ENCODE measurements at regions not wholly inside any gene's neighbourhood (a gene's known extent, or its start where the extent isn't known, plus 50 kb on each side); places are given as distances from the start of the nearest gene placed in this dataset.
"Not testable (repeated sequence)": the region's sequence is repeated elsewhere in the genome, so short reads cannot be mapped to it uniquely, and the experiment has no call there.

- DNase-seq, result no peak
These were observed 149.7 kb upstream of the TNFAIP3 start for GRCh38 chr6:137717074-137718073.

- not testable (repeated sequence) for DNase-seq
These were observed 148.2 kb upstream of the TNFAIP3 start for GRCh38 chr6:137718903-137719302.

DNA sequence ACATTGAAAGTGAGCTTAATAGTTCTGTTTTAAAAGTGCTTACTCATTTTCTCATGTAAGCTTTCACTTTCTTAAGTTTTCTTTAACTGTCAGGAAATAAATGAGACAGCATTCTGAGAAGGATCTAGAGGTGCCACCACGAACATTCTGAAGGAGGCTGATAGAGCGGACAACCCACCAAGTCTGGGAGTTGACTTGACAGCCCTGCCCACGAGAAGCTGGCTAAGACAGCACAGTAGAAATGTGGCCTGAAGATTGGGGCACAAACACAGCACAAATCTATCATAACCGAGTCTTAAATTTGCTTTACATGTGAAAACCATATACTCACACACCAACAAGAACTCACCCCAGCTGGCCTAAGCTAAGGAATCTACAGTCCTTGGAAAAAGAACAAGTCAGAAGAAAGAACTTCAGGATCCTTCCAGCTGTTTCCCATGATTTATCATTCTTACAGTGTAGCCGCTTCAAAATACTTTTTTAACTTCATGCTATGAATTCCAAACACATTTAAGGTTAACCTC lies 144.2 kb upstream of the TNFAIP3 start:
- DNase-seq, result no peak

DNA sequence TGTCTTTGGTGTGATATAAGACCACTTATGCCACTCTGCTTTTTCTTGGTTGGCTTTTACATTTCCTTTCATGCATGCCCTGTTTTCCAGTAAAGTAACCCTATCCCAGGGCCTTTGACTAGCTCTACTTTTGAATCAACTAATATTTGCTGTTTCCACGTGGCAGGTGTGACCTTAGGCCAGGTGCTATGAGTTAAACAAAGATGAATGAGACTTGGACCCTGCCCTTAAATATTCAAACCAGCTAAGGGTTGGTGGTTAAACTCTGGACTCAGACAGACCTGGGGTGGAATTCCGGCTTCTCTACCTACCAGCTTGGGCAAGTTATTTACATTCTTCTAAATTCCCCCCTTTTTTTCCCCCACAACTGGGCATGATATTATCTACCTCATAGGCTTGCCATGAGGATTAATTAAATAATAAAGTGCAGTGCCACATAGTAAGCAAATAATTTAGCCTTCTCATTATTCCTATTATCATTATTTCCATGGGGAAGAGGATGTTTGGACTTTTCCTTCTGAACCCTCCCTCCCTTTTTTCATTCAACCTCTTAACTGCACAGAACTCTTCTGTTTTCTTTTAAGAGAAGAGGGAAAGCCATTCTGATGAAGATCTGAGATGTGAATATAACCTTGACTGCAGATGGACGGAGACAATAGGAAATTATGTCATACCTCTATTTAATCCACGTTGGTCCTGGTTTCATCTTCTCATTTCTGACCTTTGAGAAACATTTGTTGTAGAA lies 143.6 kb upstream of the TNFAIP3 start:
- no peak for DNase-seq

- DNase-seq, result no peak
These were observed 143.0 kb upstream of the TNFAIP3 start for GRCh38 chr6:137724018-137724403.

GRCh38 chr6:137724495-137725211 lies 142.4 kb upstream of the TNFAIP3 start:
- DNase-seq, result no peak

DNA sequence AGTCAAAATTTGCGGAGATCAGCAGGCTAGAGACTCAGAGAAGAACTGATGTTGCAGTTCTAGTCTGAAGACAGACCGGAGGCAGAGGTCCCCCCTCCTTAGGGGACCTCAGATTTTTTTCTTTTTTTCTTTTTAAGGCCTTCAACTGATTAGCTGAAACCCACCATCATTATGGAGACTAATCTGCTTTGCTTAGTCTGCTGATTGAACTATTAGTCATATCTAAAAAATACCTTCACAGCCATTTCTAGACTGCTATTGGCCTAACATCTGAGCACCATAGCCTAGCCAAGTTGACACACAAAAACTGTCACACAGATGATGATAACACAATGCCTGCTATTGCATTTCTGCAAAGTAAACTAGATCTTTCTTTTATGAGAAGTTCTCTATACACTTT lies 141.1 kb upstream of the TNFAIP3 start:
- DNase-seq, result no peak

- DNase-seq, result no peak
These were observed 140.5 kb upstream of the TNFAIP3 start for GRCh38 chr6:137726582-137726981.

DNA sequence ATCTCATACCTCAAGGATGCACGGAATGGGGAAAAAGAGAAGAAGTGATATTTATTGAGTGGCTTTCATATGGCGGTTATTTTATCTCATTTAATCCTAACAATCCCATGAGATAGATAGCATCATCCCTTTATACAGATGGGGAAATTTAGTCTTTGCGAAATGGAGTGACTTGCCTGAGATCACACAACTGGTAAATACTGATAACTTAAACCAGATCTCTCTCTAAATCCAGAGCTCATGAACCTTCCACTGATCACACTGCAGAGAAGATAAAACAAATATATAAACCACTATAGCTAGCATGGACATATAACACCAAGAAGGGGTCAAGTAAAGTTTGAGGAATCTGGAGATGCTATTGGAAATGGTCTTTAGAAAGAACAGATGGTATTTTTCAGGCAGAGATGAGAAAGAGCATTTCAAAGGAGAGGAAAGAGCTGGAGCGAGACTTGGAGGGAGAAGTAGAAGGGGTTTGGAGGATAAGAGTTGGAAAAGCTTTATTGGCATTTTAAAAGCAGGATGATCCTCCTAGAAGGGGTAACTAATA lies 139.8 kb upstream of the TNFAIP3 start:
- no peak for DNase-seq

DNA sequence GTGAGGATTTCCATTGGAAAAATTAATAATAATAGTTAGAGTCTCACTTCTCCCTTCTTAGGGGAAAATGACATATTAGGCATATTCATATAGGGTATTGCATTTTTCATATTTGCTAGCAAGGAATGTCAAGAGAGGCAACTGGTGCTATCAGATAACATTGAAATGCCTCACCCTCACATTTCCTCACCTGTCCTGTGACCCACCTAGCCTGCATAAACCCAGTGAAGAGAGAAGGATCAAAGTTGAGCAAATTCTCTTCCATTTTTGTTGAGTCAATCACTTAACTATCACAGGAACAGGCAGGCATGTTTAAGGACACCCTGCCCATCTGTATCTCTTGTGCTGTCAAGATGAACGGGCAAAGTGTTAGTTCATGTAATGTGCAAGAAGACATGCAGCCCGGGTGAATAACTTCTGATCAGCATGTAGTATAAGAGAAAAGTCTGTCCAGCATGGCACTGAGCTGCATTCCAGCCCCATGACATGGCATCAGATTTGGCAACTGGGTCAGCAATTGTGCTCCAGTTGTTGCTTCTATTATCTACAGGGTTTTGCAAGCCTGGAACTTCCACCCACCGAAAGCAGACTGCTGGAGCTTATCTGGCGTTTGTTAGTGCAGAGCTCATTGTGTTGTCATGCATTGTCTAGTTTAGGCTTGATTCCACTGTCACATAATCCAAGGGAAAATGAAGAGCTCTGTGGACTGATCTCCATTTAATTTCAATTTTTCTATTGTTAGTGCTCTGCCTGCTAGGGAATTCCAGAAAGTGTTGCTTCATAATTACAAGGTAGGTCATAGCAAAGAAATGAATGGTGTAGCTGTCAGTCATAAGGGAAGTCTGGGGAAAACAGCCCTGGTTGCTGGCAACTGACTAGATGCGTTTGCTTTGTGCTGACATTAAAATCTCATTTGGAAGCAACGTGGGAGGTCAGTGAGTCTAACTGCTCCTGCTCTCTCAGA lies 138.4 kb upstream of the TNFAIP3 start:
- DNase-seq, result no peak

DNA sequence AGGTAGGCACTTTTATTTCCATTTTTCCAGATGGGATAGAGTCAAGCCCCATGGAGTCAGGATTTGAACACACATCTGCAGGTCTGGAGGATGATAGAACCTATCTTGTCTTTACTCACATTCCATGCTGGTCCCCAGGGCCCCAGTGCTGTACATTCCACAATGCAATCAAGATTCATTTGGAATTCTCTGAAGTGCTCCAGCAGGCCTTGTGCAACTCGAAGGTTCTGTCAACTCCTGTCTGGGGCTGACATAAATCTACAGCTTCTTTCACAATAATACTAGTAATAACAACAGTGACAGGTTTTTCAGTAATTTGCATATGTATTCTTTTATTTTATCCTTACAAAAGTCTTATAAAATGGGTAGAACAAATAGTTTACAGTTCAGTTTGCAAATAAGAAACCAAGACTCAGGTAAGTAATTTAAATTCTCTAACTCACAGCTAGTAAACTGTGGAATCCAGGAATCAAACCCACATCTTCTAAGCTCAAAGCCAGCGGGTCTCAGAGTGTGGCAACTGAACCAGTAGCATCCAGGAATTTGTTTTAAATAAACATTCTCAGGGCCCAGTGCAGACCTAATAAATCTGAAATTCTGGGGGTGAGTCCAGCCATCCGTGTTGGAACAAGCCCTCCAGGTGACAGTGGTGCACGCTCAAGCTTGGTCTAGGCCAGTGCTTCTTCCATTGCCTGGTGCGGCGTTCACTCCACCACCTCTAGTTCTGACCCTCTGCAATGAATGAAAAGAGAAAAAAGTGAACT lies 137.0 kb upstream of the TNFAIP3 start:
- no peak for DNase-seq

- DNase-seq, result no peak
These were observed 135.5 kb upstream of the TNFAIP3 start for GRCh38 chr6:137731600-137731959.

DNA sequence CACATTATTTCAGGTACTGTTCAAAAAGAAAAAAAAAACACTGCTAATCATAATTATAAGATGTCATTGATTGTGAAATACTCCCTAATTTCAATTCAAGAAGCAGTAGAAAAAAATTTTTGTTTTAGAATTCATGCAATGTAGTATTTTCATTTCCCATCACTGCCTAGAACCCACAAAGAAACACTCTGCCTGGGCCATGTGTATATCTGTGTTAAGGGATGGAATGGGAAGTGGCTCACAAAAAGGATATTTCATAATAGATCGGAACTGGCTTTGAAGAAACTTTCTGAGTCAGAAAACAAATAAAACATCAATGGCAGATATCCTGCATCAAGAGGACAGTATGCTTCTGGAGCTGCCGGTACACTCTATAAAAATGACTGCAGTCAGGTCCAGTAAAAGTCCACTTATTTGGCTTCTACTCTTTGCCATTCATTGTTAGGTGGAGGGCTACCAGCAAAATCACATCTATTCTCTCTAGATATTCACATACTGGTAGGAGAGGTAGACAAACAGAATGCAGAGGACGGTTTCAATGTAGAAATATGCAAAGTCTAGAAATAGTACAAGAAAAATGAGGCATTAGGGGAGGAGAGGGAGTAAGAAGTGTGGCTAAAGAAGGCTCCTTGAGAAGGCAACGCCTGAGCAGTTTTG lies 135.0 kb upstream of the TNFAIP3 start:
- no peak for DNase-seq

- no peak for DNase-seq
These were observed 133.7 kb upstream of the TNFAIP3 start for GRCh38 chr6:137733372-137733771.

DNA sequence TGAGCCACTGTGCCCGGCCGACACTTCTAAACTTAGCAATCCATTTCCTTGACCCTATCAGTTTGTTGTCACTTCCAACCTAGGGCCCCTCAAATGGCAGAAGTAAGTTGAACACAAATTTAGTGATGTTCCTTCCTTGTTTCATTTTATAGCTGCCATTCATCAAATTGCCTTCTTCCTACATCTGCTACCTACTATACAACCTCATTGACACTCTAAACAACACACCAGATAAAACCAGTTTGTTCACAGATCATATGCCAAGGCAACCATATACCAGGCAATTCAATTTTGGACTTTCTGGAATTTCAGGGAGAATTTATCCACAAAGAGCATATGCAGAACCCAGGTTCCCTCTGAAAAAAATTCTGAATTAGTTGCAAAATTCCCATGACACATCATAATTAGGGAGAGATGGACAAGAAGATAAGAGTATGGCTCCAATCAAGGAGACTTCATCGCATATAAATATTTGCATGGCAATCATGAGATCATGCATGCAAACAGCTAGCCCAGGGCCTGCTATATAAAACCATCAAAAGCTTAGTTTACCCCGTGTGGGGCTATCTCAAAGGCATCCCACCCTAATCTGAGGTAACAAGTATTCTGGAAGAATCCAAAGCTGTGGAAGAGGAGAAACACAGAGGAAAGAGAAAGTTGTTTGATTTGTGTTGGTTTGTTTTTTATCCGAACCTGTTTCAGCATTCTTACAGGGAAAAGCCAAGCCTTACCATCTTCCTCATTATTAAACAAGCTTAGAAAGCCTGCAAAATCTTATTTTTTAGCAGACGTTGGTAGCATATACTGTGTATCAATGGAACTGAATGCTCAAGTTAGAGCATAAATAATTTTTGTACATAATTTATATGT lies 132.8 kb upstream of the TNFAIP3 start:
- no peak for DNase-seq

DNA sequence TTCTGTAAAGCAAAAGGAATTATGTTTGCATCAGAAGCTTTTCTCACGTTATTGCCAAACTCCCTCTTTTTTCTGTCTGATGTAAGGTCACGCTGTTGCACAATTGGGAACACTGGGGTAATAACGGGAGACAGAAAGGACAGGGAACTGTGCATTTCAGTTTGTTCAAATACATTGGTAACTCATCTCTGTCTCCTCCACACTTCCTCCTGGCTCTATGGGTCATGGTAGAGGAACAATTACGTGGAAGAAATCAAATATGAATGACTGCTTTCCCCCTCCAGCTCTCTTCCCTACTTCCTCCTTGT lies 132.2 kb upstream of the TNFAIP3 start:
- DNase-seq, result no peak

GRCh38 chr6:137736048-137736818 lies 130.8 kb upstream of the TNFAIP3 start:
- DNase-seq, result no peak

DNA sequence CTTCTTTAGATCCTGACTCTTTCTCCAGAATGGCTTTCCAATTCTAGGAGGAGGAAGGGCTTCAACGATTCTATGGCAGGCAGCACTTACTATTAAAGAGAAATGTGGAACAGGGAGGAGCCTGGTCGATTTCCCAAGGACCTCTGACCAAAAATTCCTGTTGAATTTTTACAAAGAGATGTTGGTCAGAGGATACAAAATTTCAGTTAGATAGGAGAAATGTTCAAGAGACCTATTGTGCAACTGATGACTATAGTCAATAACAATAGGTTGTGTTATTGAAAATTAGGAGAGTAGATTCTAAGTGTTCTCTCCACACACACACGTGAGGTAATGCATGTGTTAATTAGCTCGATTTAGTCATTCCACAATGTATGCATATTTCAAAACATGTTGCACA lies 130.1 kb upstream of the TNFAIP3 start:
- no peak for DNase-seq
